ENCODE measurements at regions not wholly inside any gene's neighbourhood (a gene's known extent, or its start where the extent isn't known, plus 50 kb on each side); places are given as distances from the start of the nearest gene placed in this dataset.

- TF ChIP-seq POLR2AphosphoS5 (IDR thresholded peaks at IDR 0.05) = no peak
- TF ChIP-seq EZH2 (IDR thresholded peaks at IDR 0.05; ENCODE audit: borderline replicate concordance, insufficient read depth, low read length, poor library complexity, severe bottlenecking) = no peak
- TF ChIP-seq CTCF (IDR thresholded peaks at IDR 0.05; ENCODE audit: poor library complexity, severe bottlenecking) = peak; percentile 94
- no peak for TF ChIP-seq EP300 (conservative IDR thresholded peaks at IDR 0.05; ENCODE audit: poor library complexity, severe bottlenecking)
- no peak for TF ChIP-seq REST (IDR thresholded peaks at IDR 0.05; ENCODE audit: borderline replicate concordance)
- no peak for TF ChIP-seq TAF1 (IDR thresholded peaks at IDR 0.05; ENCODE audit: low read depth)
- TF ChIP-seq SMC3 (conservative IDR thresholded peaks at IDR 0.05; ENCODE audit: poor library complexity) = peak; percentile 96
- peak; percentile 95 for TF ChIP-seq RAD21 (conservative IDR thresholded peaks at IDR 0.05)
Measured at GRCh38 chr2:24409700-24410556, 49.6 kb upstream of the ITSN2 start.

All from neural cell (in vitro differentiated cells).